ENCODE measurements at regions not wholly inside any gene's neighbourhood (a gene's known extent, or its start where the extent isn't known, plus 50 kb on each side); places are given as distances from the start of the nearest gene placed in this dataset.

- TF ChIP-seq CTCF (conservative IDR thresholded peaks at IDR 0.05; ENCODE audit: low read depth, low read length) = no peak
- no peak for TF ChIP-seq POLR2A (IDR thresholded peaks at IDR 0.05; ENCODE audit: low read depth, low read length)
- no peak for TF ChIP-seq CEBPB (IDR thresholded peaks at IDR 0.05; ENCODE audit: low read depth, low read length)
- TF ChIP-seq SMC3 (IDR thresholded peaks at IDR 0.05; ENCODE audit: low read depth, low read length) = no peak
- no peak for TF ChIP-seq RFX5 (IDR thresholded peaks at IDR 0.05; ENCODE audit: low read depth, low read length)
- TF ChIP-seq CHD1 (IDR thresholded peaks at IDR 0.05; ENCODE audit: low read depth, low read length) = no peak
These were observed 219.2 kb upstream of the ZFP64 start for GRCh38 chr20:52410731-52411234.

Measured in IMR-90 (cell line).